SK-N-SH (cell line): ENCODE measurements at regions not wholly inside any gene's neighbourhood (a gene's known extent, or its start where the extent isn't known, plus 50 kb on each side); places are given as distances from the start of the nearest gene placed in this dataset.

ENCODE experiments used
- CTCF ChIA-PET: fragments of 300-600, 350-600 bp; formaldehyde crosslinking; extraction: SDS; loops from one replicate; lab custom pipeline; 2021; lab: Yijun Ruan, JAX
- POLR2A ChIA-PET: fragments of 350-600 bp; sonication (Branson Sonifier 250); formaldehyde crosslinking; extraction: SDS; loops from one replicate; lab custom pipeline; 2020; ENCODE audit warnings: antibody characterized with exemption, inconsistent platforms; lab: Yijun Ruan, JAX
- DNase-seq: peaks from one replicate; pipeline ENCODE4 v3.0.0; 2012
- H2AFZ ChIP-seq: fragments of 200-600 bp; sonication (generic); 2 replicates; pipeline ENCODE4 v1.8.1; 2016; ENCODE audit warnings: antibody characterized with exemption, mild to moderate bottlenecking, low read depth
- H3F3A ChIP-seq: fragments of 200-600 bp; sonication (generic); replicated peaks from 2 replicates; pipeline ENCODE3; 2016; ENCODE audit warnings: antibody characterized with exemption, mild to moderate bottlenecking; ENCODE audit not compliant: insufficient read depth
- H3K27ac ChIP-seq, 2 experiments: fragments of 200-500 bp in 1 of 2; fragments of 200-600 bp in 1 of 2; sonication (Bioruptor generic) in 1 of 2; sonication (generic), shearing (Covaris generic) in 1 of 2; 2 replicates each; pipeline versions ENCODE4 v1.5.1 to v1.6.1; 2014 to 2016; ENCODE audit warnings: low read depth in 2 of 2, inconsistent platforms in 1 of 2, low read length in 1 of 2, mild to moderate bottlenecking in 1 of 2, mixed read lengths in 1 of 2
- H3K27me3 ChIP-seq: fragments of 200-600 bp; sonication (generic), shearing (Covaris generic); 2 replicates; pipeline ENCODE4 v1.6.1; 2016; ENCODE audit warnings: mixed run types; ENCODE audit not compliant: insufficient read depth
- H3K36me3 ChIP-seq, 2 experiments: fragments of 200-500 bp in 1 of 2; fragments of 200-600 bp in 1 of 2; sonication (Bioruptor generic) in 1 of 2; sonication (generic) in 1 of 2; replicated peaks in 1 of 2; 2 replicates each; pipeline versions ENCODE3 to v1.5.1; 2014 to 2016; ENCODE audit warnings: low read length in 1 of 2, mild to moderate bottlenecking in 1 of 2; ENCODE audit not compliant: insufficient read depth in 2 of 2, control insufficient read depth in 1 of 2
- H3K4me1 ChIP-seq, 2 experiments: fragments of 200-500 bp in 1 of 2; fragments of 200-600 bp in 1 of 2; sonication (Bioruptor generic) in 1 of 2; sonication (generic), shearing (Covaris generic) in 1 of 2; 2 replicates each; pipeline versions ENCODE4 v1.5.1 to v1.6.1; 2014 to 2016; ENCODE audit warnings: low read depth in 1 of 2, low read length in 1 of 2, mixed run types in 1 of 2; ENCODE audit not compliant: insufficient read depth in 2 of 2, control insufficient read depth in 1 of 2
- H3K4me2 ChIP-seq: fragments of 200-600 bp; sonication (generic), shearing (Covaris generic); 2 replicates; pipeline ENCODE4 v1.6.1; 2017; ENCODE audit warnings: mixed run types
- H3K4me3 ChIP-seq, 2 experiments: fragments of 200-500 bp in 1 of 2; fragments of 200-600 bp in 1 of 2; sonication (Bioruptor generic) in 1 of 2; sonication (generic), shearing (Covaris generic) in 1 of 2; 2 replicates each; pipeline versions ENCODE4 v1.5.1 to v1.8.1; 2014 to 2016; ENCODE audit warnings: low read depth in 2 of 2, inconsistent platforms in 1 of 2, low read length in 1 of 2, mild to moderate bottlenecking in 1 of 2, mixed read lengths in 1 of 2, moderate library complexity in 1 of 2
- H3K79me2 ChIP-seq: fragments of 200-600 bp; sonication (generic); 2 replicates; pipeline ENCODE4 v1.8.1; 2017; ENCODE audit warnings: mild to moderate bottlenecking; ENCODE audit not compliant: insufficient read depth
- H3K9ac ChIP-seq: fragments of 200-600 bp; sonication (generic); 2 replicates; pipeline ENCODE4 v1.6.1; 2017; ENCODE audit warnings: mixed run types
- H3K9me2 ChIP-seq: fragments of 200-600 bp; sonication (generic); 2 replicates; pipeline ENCODE4 v1.6.1; 2017; ENCODE audit warnings: mixed run types
- H3K9me3 ChIP-seq: fragments of 200-600 bp; sonication (generic); 2 replicates; pipeline ENCODE4 v1.6.1; 2017; ENCODE audit warnings: mixed run types, mild to moderate bottlenecking, moderate library complexity
- H4K20me1 ChIP-seq: fragments of 200-600 bp; sonication (generic); 2 replicates; pipeline ENCODE4 v1.6.1; 2017; ENCODE audit warnings: mild to moderate bottlenecking, mixed run types; ENCODE audit not compliant: insufficient read depth
- FOSL2 ChIP-seq: IDR thresholded peaks from 2 replicates; pipeline ENCODE4 v1.4.0; 2012; ENCODE audit warnings: low read depth, mild to moderate bottlenecking, moderate library complexity, borderline replicate concordance
- FOXM1 ChIP-seq: IDR thresholded peaks from 2 replicates; pipeline ENCODE4 v1.4.0; 2012; ENCODE audit warnings: low read depth, mild to moderate bottlenecking
- JUND ChIP-seq: IDR thresholded peaks from 2 replicates; pipeline ENCODE4 v1.4.0; 2012
- POLR2AphosphoS5 ChIP-seq: IDR thresholded peaks from 2 replicates; pipeline ENCODE4 v1.6.1; 2012; ENCODE audit warnings: low read depth, low read length
- RAD21 ChIP-seq: IDR thresholded peaks from 2 replicates; pipeline ENCODE4 v1.6.1; 2012; ENCODE audit warnings: mild to moderate bottlenecking, low read length
- REST ChIP-seq: IDR thresholded peaks from 2 replicates; pipeline ENCODE4 v1.6.1; 2012; ENCODE audit warnings: mild to moderate bottlenecking, low read depth, low read length, moderate library complexity
- RFX5 ChIP-seq: IDR thresholded peaks from 2 replicates; pipeline ENCODE4 v1.6.1; 2012; ENCODE audit warnings: mild to moderate bottlenecking, improper control_type of control experiment, low read length
- RXRA ChIP-seq: IDR thresholded peaks from 2 replicates; pipeline ENCODE4 v1.4.0; 2012; ENCODE audit warnings: low read depth, mild to moderate bottlenecking, borderline replicate concordance
- SIN3A ChIP-seq: IDR thresholded peaks from 2 replicates; pipeline ENCODE4 v1.6.1; 2012; ENCODE audit warnings: low read depth, mild to moderate bottlenecking, low read length, moderate library complexity, borderline replicate concordance
- TCF12 ChIP-seq: IDR thresholded peaks from 2 replicates; pipeline ENCODE4 v1.4.0; 2012
- WGBS: methylation state at CpG from one replicate; pipeline ENCODE4 v1.1.6; 2017; ENCODE audit warnings: low lambda C conversion rate; 5-methylcytosine and 5-hydroxymethylcytosine counted together
- TF ChIP-seq, protein P1 (sequence below): fragments of 150-350 bp; IDR thresholded peaks from 2 replicates; pipeline ENCODE4 v1.6.1; 2017; ENCODE audit warnings: antibody characterized with exemption, low read length, low read depth, borderline replicate concordance
- TF ChIP-seq, protein P2 (sequence below): IDR thresholded peaks from 2 replicates; pipeline ENCODE4; 2012

GRCh38 chr9:126270556-126270955, 56.1 kb upstream of the MVB12B start:
- Histone ChIP-seq H3F3A (no peaks in the 10 kb centered on the region), H3K79me2 (no peaks in the 10 kb centered on the region), H3K4me2 (no peak overlapping the region), H3K27me3 (peaks cover 20% of the 10 kb centered on the region; the same call in 1 of the 2 replicates), H3K9me3 (no peaks in the 10 kb centered on the region), H3K4me3 (no peak overlapping the region), H3K9ac (no peak overlapping the region), H3K36me3 (no peaks in the 10 kb centered on the region), H2AFZ (no peak overlapping the region), H3K9me2 (no peaks in the 10 kb centered on the region), H4K20me1 (no peaks in the 10 kb centered on the region), H3K27ac (no peak overlapping the region), H3K4me1 (peaks cover 0 to 12% of the 10 kb centered on the region in 2 experiments; a peak in 1 of 4 replicates)
- DNase-seq = no peak
- WGBS = 0% methylated on average over 1 of the region's 1 CpG
- CTCF ChIA-PET = interaction anchor here (0.8 kb wide), 1 partner anchor 31 kb away, joined by 3 read pairs; no protein-coding TSS in a partner anchor
- TF ChIP-seq, protein P1, sequence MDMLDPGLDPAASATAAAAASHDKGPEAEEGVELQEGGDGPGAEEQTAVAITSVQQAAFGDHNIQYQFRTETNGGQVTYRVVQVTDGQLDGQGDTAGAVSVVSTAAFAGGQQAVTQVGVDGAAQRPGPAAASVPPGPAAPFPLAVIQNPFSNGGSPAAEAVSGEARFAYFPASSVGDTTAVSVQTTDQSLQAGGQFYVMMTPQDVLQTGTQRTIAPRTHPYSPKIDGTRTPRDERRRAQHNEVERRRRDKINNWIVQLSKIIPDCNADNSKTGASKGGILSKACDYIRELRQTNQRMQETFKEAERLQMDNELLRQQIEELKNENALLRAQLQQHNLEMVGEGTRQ = no peak
- TF ChIP-seq RFX5 = no peak
- POLR2A ChIA-PET = no interaction called here

DNA sequence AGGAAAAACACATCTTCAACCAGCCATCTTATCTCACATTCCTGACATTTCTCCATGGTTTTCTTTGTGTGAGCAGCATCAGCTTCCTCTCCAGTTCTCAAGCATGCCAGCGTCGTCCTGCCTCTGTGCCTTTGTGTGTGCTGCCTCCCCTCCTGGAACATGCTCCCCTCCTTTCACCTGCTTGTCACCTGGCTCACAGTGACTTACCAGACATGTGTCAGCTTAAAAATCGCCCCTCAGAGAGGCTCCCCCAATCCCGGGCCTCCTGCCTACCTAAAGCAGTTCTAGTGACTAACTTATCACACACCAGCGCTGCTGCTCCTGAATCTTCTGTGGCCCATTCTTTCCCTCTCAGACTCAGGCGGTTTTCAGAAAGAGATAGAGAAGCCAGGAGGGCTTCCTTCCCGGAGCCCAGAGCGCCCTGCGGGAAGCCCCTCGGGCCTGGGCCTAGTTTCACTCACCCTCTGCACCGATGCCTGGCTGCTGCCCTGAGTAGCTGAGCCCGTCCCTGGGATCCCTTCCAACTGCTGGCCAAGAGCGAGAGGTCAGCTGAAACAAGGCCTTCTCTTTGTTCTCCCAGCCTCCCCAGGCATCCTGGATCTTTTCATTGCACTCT, 51.1 kb upstream of the MVB12B start:
- POLR2A ChIA-PET = interaction anchor here (1.4 kb wide), 1 partner anchor 530 kb away, joined by 3 read pairs; no protein-coding TSS in a partner anchor
- Histone ChIP-seq H4K20me1 (no peaks in the 10 kb centered on the region), H3K4me1 (peaks cover 0 to 26% of the 10 kb centered on the region in 2 experiments; a peak in 1 of 4 replicates), H3K9me2 (no peaks in the 10 kb centered on the region), H3K27ac (peak overlapping the region in 1 of 2 experiments; percentile 50; a peak in 2 of 4 replicates), H3K9ac (no peak overlapping the region), H3K27me3 (no peaks in the 10 kb centered on the region), H3K79me2 (no peaks in the 10 kb centered on the region), H3F3A (no peaks in the 10 kb centered on the region), H2AFZ (no peak overlapping the region; the same call in 1 of the 2 replicates), H3K4me3 (no peak overlapping the region), H3K36me3 (no peaks in the 10 kb centered on the region), H3K4me2 (no peak overlapping the region), H3K9me3 (no peaks in the 10 kb centered on the region)
- WGBS = 64% methylated on average over 13 of the region's 13 CpGs
- peak; percentile 45 for DNase-seq
- CTCF ChIA-PET = interaction anchor here (2.9 kb wide), 1 partner anchor 123 kb away, joined by 13 read pairs; no protein-coding TSS in a partner anchor
- TF ChIP-seq RXRA (no peak), RAD21 (no peak)

GRCh38 chr9:126276056-126276728, 50.4 kb upstream of the MVB12B start:
- H2AFZ ChIP-seq = no peak overlapping the region
- WGBS = 52% methylated on average over 17 of the region's 17 CpGs
- no peaks in the 10 kb centered on the region for H3K79me2 ChIP-seq
- no peaks in the 10 kb centered on the region for H3K9me3 ChIP-seq
- H3K9me2 ChIP-seq = no peaks in the 10 kb centered on the region
- H3F3A ChIP-seq = no peaks in the 10 kb centered on the region
- no peaks in the 10 kb centered on the region for H4K20me1 ChIP-seq
- no peaks in the 10 kb centered on the region for H3K27me3 ChIP-seq
- peaks cover 0 to 26% of the 10 kb centered on the region in 2 experiments; a peak in 1 of 4 replicates for H3K4me1 ChIP-seq
- ChIA-PET POLR2A (interaction anchor here (0.6 to 1.4 kb wide), 3 partner anchors 33 to 530 kb away, joined by 3 to 4 read pairs (median 3); no protein-coding TSS in a partner anchor), CTCF (interaction anchor here (1.6 to 2.9 kb wide), 2 partner anchors 25 to 122 kb away, joined by 3 to 13 read pairs; no protein-coding TSS in a partner anchor)
- DNase-seq = peak; percentile 65
- H3K36me3 ChIP-seq = no peaks in the 10 kb centered on the region
- no peak overlapping the region for H3K9ac ChIP-seq
- peak overlapping the region in 1 of 2 experiments; percentile 50; a peak in 2 of 4 replicates for H3K27ac ChIP-seq
- no peak overlapping the region for H3K4me3 ChIP-seq
- H3K4me2 ChIP-seq = no peak overlapping the region
- TF ChIP-seq RAD21 (no peak), REST (no peak), FOXM1 (no peak), JUND (no peak), TCF12 (0 out of 2 replicates have a peak, but pooled peaks have one; percentile 17), SIN3A (no peak), POLR2AphosphoS5 (no peak), RFX5 (no peak), FOSL2 (no peak)
- TF ChIP-seq, protein P1 = no peak
- TF ChIP-seq, protein P2, sequence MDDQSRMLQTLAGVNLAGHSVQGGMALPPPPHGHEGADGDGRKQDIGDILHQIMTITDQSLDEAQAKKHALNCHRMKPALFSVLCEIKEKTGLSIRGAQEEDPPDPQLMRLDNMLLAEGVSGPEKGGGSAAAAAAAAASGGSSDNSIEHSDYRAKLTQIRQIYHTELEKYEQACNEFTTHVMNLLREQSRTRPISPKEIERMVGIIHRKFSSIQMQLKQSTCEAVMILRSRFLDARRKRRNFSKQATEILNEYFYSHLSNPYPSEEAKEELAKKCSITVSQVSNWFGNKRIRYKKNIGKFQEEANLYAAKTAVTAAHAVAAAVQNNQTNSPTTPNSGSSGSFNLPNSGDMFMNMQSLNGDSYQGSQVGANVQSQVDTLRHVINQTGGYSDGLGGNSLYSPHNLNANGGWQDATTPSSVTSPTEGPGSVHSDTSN = no peak
